Dendritic cell treated with granulocyte-macrophage colony-stimulating factor and Interleukin-4, amounts not matched to agents 40 ng/mL and 50 ng/mL, for 4 days (primary cell): ENCODE measurements at regions not wholly inside any gene's neighbourhood (a gene's known extent, or its start where the extent isn't known, plus 50 kb on each side); places are given as distances from the start of the nearest gene placed in this dataset.
A peak's percentile ranks its signal among the peaks of the same experiment; 100 is the strongest.

Experiments used
- H3K27ac Mint-ChIP-seq: one replicate; pipeline ENCODE4 v1.8.0; 2022; ENCODE audit warnings: mild to moderate bottlenecking, mixed read lengths
- H3K27me3 Mint-ChIP-seq: one replicate; pipeline ENCODE4 v1.8.0; 2022; ENCODE audit warnings: mild to moderate bottlenecking, mixed read lengths
- H3K36me3 Mint-ChIP-seq: one replicate; pipeline ENCODE4 v1.8.0; 2022; ENCODE audit warnings: low read depth, mixed read lengths
- H3K4me1 Mint-ChIP-seq: one replicate; pipeline ENCODE4 v1.8.0; 2022; ENCODE audit warnings: low read depth, mixed read lengths
- H3K4me3 Mint-ChIP-seq: one replicate; pipeline ENCODE4 v1.8.0; 2022; ENCODE audit warnings: mild to moderate bottlenecking, moderate library complexity, mixed read lengths
- H3K9me3 Mint-ChIP-seq: one replicate; pipeline ENCODE4 v1.8.0; 2022; ENCODE audit warnings: mixed read lengths
- intact Hi-C: fragments of 100-400 bp; cut with micrococcal nuclease; formaldehyde crosslinking; loops from one replicate; pipeline ENCODE4 v1.15.0; 2022

GRCh38 chr10:30518907-30519306, 84.9 kb downstream of the MAP3K8 start:
- peaks cover 13% of the 10 kb centered on the region for H3K4me1 Mint-ChIP-seq
- intact Hi-C loops, result no loop called here
- peak overlapping the region; percentile 57 for H3K27ac Mint-ChIP-seq
- H3K36me3 Mint-ChIP-seq, result no peaks in the 10 kb centered on the region
- no peak overlapping the region for H3K4me3 Mint-ChIP-seq
- H3K27me3 Mint-ChIP-seq, result no peaks in the 10 kb centered on the region
- peaks cover 9% of the 10 kb centered on the region for H3K9me3 Mint-ChIP-seq
